ENCODE measurements at regions not wholly inside any gene's neighbourhood (a gene's known extent, or its start where the extent isn't known, plus 50 kb on each side); places are given as distances from the start of the nearest gene placed in this dataset.

DNA sequence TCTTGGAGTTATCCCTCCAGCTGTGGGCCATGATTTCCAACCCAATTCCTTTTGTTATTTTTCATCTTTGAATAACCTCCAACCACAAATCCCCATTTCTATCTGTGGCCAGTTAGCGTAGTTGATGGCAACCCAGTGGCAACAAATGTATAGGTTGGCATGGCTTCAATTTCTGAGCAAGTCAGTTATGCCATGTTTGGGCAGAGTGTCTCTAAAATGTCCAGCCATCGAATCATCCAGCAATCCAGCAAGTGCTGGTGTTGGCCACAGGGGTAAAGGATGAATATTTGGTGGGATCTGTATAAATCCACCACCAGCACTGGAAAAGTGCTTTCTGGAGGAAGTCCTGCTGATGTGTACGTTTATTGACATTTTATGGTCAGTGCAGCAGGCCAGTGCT, 233.3 kb downstream of the MYLK4 start:
- intact Hi-C loops (cut with micrococcal nuclease) = no loop called here
- H3K4me3 Mint-ChIP-seq = no peak overlapping the region
- peaks cover 6% of the 10 kb centered on the region for H3K9me3 Mint-ChIP-seq
- no peak overlapping the region for H3K27ac Mint-ChIP-seq
- DNase-seq = no peak
- H3K36me3 Mint-ChIP-seq (ENCODE audit: low read depth) = no peaks in the 10 kb centered on the region
- H3K4me1 Mint-ChIP-seq = peaks cover 4% of the 10 kb centered on the region
- peaks cover 28% of the 10 kb centered on the region for H3K27me3 Mint-ChIP-seq

DNA sequence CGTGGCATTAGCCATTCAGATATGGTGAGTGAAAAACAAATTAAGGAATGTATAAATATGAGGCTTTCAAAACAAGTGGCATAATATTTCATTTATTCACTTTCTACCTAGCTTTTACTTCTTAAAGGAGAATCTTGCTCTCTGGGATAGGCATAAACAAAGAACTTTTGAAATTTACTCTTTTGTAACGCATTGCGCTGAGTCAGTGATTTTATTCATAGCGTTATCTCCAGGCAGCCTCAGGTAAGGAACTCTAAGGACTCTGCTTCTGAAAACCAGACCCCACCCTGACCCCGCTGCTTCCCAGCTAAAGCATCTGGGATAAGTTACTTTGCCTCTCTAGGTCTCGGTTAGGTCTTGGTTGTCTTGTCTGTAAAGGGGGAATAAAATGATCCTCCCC, 234.7 kb downstream of the MYLK4 start:
- no peak overlapping the region for H3K27ac Mint-ChIP-seq
- H3K27me3 Mint-ChIP-seq = peaks cover 28% of the 10 kb centered on the region
- peaks cover 3% of the 10 kb centered on the region for H3K9me3 Mint-ChIP-seq
- H3K4me1 Mint-ChIP-seq = no peaks in the 10 kb centered on the region
- intact Hi-C loops (cut with micrococcal nuclease) = no loop called here
- H3K36me3 Mint-ChIP-seq (ENCODE audit: low read depth) = no peaks in the 10 kb centered on the region
- no peak overlapping the region for H3K4me3 Mint-ChIP-seq
- DNase-seq = no peak

DNA sequence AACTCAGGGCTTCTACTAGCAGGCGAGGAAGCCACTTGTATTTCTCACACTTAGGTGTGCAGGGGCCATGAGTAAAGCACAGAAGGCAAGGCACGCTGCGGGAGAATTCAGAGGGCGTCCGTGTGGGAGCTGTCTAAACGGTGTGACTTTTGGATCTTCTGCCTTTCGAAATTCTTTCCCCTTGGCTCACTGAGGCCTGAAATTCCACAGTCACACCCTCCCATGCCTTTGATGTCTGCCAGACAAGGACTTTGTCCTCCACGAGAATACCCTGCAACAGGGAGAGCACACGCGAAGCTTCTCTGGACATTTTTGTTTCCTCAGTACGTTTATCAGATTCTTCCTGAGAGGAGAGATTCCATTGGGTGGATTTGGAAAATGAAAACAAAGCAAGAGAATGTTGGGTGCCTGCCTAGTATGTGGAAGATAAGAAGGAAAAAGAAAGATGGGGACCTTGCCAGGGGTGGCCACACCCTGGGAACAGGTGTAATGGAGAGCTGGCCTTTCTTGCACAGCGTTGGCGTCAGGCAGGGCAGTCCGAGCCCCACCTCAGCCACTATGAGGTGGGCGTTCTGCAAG, 235.7 kb downstream of the MYLK4 start:
- Mint-ChIP-seq H3K36me3 (ENCODE audit: low read depth) (no peaks in the 10 kb centered on the region), H3K27ac (no peak overlapping the region), H3K9me3 (no peaks in the 10 kb centered on the region), H3K4me3 (no peak overlapping the region), H3K4me1 (no peaks in the 10 kb centered on the region), H3K27me3 (peaks cover 27% of the 10 kb centered on the region)
- intact Hi-C loops (cut with micrococcal nuclease) = no loop called here
- DNase-seq = no peak

DNA sequence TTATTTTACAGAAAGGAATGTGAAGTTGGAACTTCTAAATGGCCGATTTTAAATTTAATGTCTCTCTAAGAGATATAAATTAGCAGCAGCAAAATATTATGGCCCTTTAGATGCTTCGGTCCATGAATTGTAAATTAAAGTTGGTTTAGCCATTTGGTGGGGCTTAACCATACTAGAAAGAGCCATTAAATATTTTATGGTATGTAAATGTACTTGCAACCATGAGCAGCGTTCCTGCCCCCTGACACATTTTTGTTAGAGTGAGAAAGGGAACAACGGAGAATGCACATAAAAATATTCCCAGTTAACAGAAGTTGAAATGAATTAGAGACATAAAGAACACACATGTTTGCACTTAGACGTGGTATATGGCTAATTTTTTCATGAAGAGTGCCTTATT, 237.9 kb downstream of the MYLK4 start:
- intact Hi-C loops (cut with micrococcal nuclease) = no loop called here
- Mint-ChIP-seq H3K4me3 (no peak overlapping the region), H3K27me3 (peaks cover 39% of the 10 kb centered on the region), H3K4me1 (no peaks in the 10 kb centered on the region), H3K36me3 (ENCODE audit: low read depth) (no peaks in the 10 kb centered on the region), H3K9me3 (no peaks in the 10 kb centered on the region), H3K27ac (no peak overlapping the region)
- DNase-seq = no peak

DNA sequence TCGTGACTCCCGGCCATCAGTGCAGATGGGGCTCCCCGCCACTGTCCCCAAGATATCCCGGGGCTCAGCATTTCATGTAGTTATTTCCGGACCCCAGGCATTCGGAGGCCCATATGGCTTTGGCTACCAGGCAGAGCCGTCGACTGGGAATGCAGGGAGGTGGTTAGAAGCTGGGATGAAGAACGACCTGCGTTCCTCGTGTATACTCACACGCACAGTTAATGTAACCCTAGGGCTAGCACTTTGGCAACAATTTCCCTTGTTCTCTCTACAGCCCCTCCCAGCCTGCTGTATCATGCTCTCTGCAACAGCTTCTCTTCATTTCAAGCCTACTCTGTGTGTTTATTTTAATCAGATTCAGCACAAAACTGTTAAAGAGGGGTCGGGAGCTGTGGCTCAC, 240.4 kb downstream of the MYLK4 start:
- no peaks in the 10 kb centered on the region for H3K9me3 Mint-ChIP-seq
- H3K4me3 Mint-ChIP-seq = no peak overlapping the region
- H3K27ac Mint-ChIP-seq = no peak overlapping the region
- H3K4me1 Mint-ChIP-seq = no peaks in the 10 kb centered on the region
- H3K36me3 Mint-ChIP-seq (ENCODE audit: low read depth) = no peaks in the 10 kb centered on the region
- DNase-seq = no peak
- peaks cover 49% of the 10 kb centered on the region for H3K27me3 Mint-ChIP-seq
- intact Hi-C loops (cut with micrococcal nuclease) = no loop called here

DNA sequence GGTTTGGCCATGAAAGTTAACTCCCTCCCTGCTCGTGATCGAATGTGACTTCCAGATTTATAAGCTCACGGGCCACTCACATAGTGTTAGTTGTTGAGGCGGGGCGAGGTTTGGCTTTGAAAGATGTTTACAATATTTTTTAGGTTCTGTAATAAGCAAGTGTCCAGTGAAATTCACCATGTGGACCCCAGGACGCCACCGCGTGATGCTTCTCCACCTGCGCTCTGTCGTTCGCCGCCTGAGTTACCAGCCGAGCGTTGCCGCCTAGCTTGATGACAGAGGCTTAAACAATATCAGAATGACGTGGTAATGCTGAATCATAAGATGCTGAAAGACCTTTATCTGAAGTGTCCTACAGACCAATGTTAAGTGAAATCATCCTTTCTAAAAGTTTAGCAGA, 241.0 kb downstream of the MYLK4 start:
- DNase-seq = no peak

DNA sequence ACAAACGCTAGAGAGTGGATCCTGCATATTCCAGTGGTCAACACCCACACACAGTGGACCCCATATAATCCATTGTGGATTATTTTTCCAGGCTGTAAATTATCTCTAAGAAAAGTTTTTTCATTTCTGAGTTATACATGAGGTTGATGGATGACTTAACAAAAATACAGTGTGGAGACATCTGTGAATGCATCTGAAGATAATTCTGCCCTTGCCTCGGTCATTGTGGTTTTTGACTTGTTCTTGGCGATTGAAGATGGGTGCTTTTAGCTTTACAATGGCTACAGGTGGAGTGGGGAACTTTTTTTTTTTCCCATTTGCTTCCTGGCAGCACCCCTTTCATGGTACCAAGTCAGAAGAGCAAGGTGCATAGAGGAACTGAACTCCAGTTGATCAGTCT, 242.7 kb downstream of the MYLK4 start:
- Mint-ChIP-seq H3K4me3 (no peak overlapping the region), H3K27ac (no peak overlapping the region), H3K36me3 (ENCODE audit: low read depth) (no peaks in the 10 kb centered on the region), H3K4me1 (no peaks in the 10 kb centered on the region), H3K27me3 (peaks cover 40% of the 10 kb centered on the region), H3K9me3 (no peaks in the 10 kb centered on the region)
- intact Hi-C loops (cut with micrococcal nuclease) = no loop called here
- DNase-seq = no peak

More for the DNA sequence above, 241.0 kb downstream of the MYLK4 start:
- Mint-ChIP-seq H3K36me3 (ENCODE audit: low read depth) (no peaks in the 10 kb centered on the region), H3K27me3 (peaks cover 49% of the 10 kb centered on the region), H3K9me3 (no peaks in the 10 kb centered on the region), H3K27ac (no peak overlapping the region), H3K4me3 (no peak overlapping the region), H3K4me1 (no peaks in the 10 kb centered on the region)
- intact Hi-C loops (cut with micrococcal nuclease) = no loop called here

DNA sequence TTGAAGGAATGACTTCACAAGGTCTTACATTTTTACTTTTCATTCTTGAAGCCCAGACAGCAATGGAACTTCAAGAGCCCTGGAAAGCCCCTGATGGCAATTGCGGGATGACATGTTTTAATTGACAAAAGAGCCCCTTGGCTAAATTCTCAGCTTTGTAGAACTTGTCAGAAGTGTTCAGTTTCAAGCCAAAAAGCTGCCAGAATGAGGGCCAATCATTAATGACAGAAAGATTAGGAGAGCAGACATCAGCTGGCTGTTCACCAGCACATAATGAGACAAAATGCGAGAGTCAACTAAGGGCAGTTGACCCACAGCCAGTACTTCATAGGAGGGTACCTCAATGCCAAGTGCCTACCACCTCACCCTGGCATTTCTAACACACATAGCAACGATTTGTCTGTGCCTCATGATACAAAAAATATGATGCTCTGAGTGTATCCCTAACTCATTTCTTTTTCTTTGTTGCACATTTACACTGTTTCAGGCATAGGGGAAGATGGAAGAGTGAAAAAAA, 243.1 kb downstream of the MYLK4 start:
- H3K27me3 Mint-ChIP-seq = peaks cover 43% of the 10 kb centered on the region
- H3K4me1 Mint-ChIP-seq = no peaks in the 10 kb centered on the region
- no peaks in the 10 kb centered on the region for H3K36me3 Mint-ChIP-seq (ENCODE audit: low read depth)
- intact Hi-C loops (cut with micrococcal nuclease) = no loop called here
- DNase-seq = no peak
- H3K27ac Mint-ChIP-seq = no peak overlapping the region
- H3K4me3 Mint-ChIP-seq = no peak overlapping the region
- H3K9me3 Mint-ChIP-seq = no peaks in the 10 kb centered on the region

DNA sequence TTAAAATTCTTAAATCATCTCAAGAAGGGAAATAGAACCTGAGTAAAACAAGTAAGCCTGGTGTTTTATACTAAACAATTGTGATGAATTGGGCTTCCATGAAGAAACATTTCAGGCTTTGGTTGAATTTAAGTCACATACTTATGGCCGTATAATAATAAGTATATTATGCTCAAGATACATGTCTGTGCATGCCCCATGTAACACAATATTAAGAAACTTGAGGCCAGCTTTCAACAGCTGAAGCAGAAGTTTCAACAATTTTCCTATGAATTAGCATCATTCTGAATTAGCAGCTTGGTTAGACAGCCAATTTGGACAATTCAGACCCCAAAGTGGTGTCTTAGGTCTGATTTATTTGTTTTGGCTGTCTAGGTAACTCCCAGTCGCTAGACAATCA, 243.7 kb downstream of the MYLK4 start:
- DNase-seq = no peak
- Mint-ChIP-seq H3K4me3 (no peak overlapping the region), H3K27ac (no peak overlapping the region), H3K9me3 (no peaks in the 10 kb centered on the region), H3K27me3 (peaks cover 42% of the 10 kb centered on the region), H3K4me1 (no peaks in the 10 kb centered on the region), H3K36me3 (ENCODE audit: low read depth) (no peaks in the 10 kb centered on the region)
- intact Hi-C loops (cut with micrococcal nuclease) = no loop called here

DNA sequence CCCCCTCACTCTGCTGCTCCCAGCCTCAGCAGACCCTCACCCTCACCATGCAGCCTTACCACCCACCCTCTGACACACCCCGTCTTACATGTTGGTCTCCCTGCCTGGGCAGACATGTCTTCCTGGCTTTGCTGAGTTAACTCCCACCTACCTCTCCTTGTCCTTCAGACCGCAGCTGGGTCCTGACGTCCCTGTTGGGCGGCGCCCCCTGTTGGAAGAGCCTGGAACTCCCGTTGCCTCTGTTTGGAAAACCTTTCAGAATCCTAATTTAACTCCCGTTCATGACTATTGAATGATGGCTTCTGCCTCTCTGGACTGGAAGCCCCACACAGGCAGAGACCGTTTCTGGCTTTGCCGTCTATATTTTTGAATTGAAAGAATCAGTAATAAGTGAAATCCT, 245.1 kb downstream of the MYLK4 start:
- intact Hi-C loops (cut with micrococcal nuclease) = no loop called here
- no peak for DNase-seq
- H3K27me3 Mint-ChIP-seq = peaks cover 37% of the 10 kb centered on the region
- H3K4me3 Mint-ChIP-seq = no peak overlapping the region
- H3K36me3 Mint-ChIP-seq (ENCODE audit: low read depth) = no peaks in the 10 kb centered on the region
- H3K9me3 Mint-ChIP-seq = no peaks in the 10 kb centered on the region
- H3K4me1 Mint-ChIP-seq = no peaks in the 10 kb centered on the region
- H3K27ac Mint-ChIP-seq = no peak overlapping the region

DNA sequence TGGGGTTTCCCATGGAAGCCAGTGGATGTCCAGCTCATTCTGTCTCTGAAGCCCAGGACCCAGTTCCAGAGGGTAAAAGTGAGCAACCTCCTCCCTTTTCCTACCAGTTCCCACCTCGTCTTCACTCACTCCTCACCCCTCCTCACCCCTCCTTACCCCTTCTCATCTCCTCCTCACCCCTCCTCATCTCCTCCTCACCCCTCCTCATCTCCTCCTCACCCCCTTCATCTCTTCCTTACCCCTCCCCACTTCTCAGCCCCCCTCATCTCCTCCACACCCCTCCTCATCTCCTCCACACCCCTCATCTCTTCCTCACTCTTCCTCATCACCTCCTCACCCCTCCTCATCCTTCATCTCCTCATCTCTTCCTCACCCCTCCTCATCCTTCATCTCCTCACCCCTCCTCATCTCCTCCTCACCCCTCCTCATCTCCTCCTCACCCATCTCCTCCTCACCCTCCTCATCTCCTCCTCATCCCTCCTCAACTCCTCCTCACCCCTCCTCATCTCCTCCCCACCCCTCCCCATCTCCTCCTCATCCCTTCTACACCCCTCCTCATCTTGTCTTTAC, 246.1 kb downstream of the MYLK4 start:
- intact Hi-C loops (cut with micrococcal nuclease) = no loop called here
- Mint-ChIP-seq H3K27me3 (peaks cover 35% of the 10 kb centered on the region), H3K9me3 (no peaks in the 10 kb centered on the region), H3K4me1 (no peaks in the 10 kb centered on the region), H3K4me3 (no peak overlapping the region), H3K27ac (no peak overlapping the region), H3K36me3 (ENCODE audit: low read depth) (no peaks in the 10 kb centered on the region)
- DNase-seq = no peak

DNA sequence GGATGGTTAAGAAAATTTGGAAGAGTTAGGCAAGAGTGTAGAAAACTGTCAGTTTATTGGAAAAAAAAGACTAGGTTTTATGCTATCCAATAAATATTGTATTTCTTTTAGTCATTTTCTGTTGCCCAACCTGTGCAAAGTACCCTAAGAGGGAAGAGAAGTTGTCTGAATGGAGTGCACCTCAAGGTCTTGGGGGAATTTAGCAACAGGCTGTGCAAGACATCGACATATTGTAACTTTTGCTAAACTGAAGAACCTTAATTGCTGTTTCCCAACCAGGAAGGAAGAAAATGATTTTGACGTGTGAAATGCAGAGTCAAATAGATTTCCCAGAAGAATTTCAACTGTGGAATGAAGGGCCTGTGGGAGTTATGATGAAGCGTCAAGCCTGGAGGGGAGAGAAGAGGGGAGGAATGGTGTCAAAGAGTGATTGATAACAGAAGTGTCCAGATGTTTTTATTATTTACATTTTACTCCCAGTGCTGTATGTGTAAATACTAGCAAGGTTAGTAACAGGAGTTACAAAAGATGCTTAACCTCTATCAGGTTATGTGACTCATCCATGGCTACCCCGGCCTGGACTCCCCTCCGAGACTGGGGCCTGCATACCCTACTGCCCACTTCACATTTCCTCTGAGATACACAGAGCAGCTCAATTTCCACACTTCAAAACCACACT, 246.8 kb downstream of the MYLK4 start:
- H3K27ac Mint-ChIP-seq = no peak overlapping the region
- DNase-seq = no peak
- no peaks in the 10 kb centered on the region for H3K36me3 Mint-ChIP-seq (ENCODE audit: low read depth)
- H3K27me3 Mint-ChIP-seq = peaks cover 31% of the 10 kb centered on the region
- intact Hi-C loops (cut with micrococcal nuclease) = no loop called here
- H3K4me3 Mint-ChIP-seq = no peak overlapping the region
- H3K4me1 Mint-ChIP-seq = no peaks in the 10 kb centered on the region
- H3K9me3 Mint-ChIP-seq = no peaks in the 10 kb centered on the region

DNA sequence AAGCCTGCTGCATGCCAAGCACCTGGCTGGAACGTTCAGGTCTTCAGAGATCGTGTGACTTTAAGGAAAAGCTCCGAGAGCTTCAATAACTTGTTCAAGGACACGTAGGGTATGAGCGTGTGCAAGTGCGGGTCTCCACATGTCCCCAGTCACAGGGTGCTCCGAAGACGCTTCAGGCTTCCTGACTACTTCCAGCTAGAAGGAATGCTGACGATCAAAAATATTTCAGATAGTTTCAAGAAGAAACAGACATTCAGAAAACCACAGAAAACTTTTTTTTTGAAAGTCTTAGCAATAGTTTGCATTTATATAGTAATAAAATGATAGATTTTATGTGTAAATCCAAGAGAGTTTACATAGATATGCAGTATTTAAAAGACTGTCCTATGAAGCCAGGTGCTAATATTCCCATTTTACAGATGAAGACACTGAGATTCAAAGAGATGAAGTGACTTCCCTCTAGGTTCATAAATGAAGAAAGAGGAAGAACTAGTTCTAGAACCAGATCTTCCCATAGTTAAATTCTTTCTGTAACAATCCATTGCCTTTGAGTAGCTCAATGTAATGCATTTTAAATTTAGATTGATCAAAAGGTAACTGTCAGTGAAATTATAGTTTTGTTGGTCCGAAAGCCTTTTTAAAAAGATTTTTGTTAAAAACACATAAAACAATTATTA, 247.6 kb downstream of the MYLK4 start:
- no peak for DNase-seq
- H3K36me3 Mint-ChIP-seq (ENCODE audit: low read depth) = no peaks in the 10 kb centered on the region
- no peak overlapping the region for H3K4me3 Mint-ChIP-seq
- H3K27me3 Mint-ChIP-seq = peaks cover 27% of the 10 kb centered on the region
- no peaks in the 10 kb centered on the region for H3K4me1 Mint-ChIP-seq
- no peak overlapping the region for H3K27ac Mint-ChIP-seq
- intact Hi-C loops (cut with micrococcal nuclease) = no loop called here
- no peaks in the 10 kb centered on the region for H3K9me3 Mint-ChIP-seq
